Fibroblast of lung (primary cell): ENCODE measurements at regions not wholly inside any gene's neighbourhood (a gene's known extent, or its start where the extent isn't known, plus 50 kb on each side); places are given as distances from the start of the nearest gene placed in this dataset.

Experiments
- DNase-seq, 2 donors: peaks; one replicate each; pipeline versions ENCODE4 v3.0.0 to v3.0.0-alpha.2; 2010; ENCODE audit warnings: low read depth in 2 of 2
- H2AFZ ChIP-seq: 2 replicates; pipeline ENCODE4 v1.5.1; 2012; ENCODE audit warnings: low read length, control low read depth, inconsistent platforms
- H3K27ac ChIP-seq: 2 replicates; pipeline ENCODE4 v1.5.1; 2011; ENCODE audit warnings: low read length, control low read depth; ENCODE audit not compliant: insufficient read depth
- H3K27me3 ChIP-seq: 2 replicates; pipeline ENCODE4 v1.5.1; 2011; ENCODE audit warnings: mild to moderate bottlenecking, low read length; ENCODE audit not compliant: control insufficient read depth, insufficient read depth
- H3K36me3 ChIP-seq: 2 replicates; pipeline ENCODE4 v1.5.1; 2011; ENCODE audit warnings: low read length; ENCODE audit not compliant: control insufficient read depth, insufficient read depth
- H3K4me1 ChIP-seq: 2 replicates; pipeline ENCODE4 v1.5.1; 2011; ENCODE audit warnings: low read length; ENCODE audit not compliant: control insufficient read depth, insufficient read depth; ENCODE audit errors: extremely low read depth
- H3K4me2 ChIP-seq: 2 replicates; pipeline ENCODE4 v1.5.1; 2011; ENCODE audit warnings: low read length, control low read depth; ENCODE audit not compliant: insufficient read depth; ENCODE audit errors: extremely low read depth
- H3K4me3 ChIP-seq, 4 experiments: fragments of 200-600 bp in 1 of 4; sonication (generic) in 1 of 4; replicated peaks in 1 of 4; 2 replicates each; pipeline ENCODE4 v1.5.1; 2011 to 2016; ENCODE audit warnings: low read length in 4 of 4, low read depth in 3 of 4, mild to moderate bottlenecking in 3 of 4, control low read depth in 2 of 4, inconsistent platforms in 1 of 4, mixed read lengths in 1 of 4; ENCODE audit not compliant: insufficient read depth in 1 of 4; ENCODE audit errors: control extremely low read depth in 1 of 4
- H3K79me2 ChIP-seq: 2 replicates; pipeline ENCODE4 v1.5.1; 2012; ENCODE audit warnings: mild to moderate bottlenecking, low read length, inconsistent platforms; ENCODE audit not compliant: control insufficient read depth, insufficient read depth
- H3K9ac ChIP-seq: 2 replicates; pipeline ENCODE4 v1.5.1; 2011; ENCODE audit warnings: mild to moderate bottlenecking, low read length, control low read depth; ENCODE audit not compliant: insufficient read depth
- H3K9me3 ChIP-seq: 2 replicates; pipeline ENCODE4 v1.5.1; 2012; ENCODE audit warnings: low read depth, low read length; ENCODE audit not compliant: control insufficient read depth, insufficient read depth
- H4K20me1 ChIP-seq: 2 replicates; pipeline ENCODE4 v1.5.1; 2011; ENCODE audit warnings: low read length; ENCODE audit not compliant: control insufficient read depth, insufficient read depth; ENCODE audit errors: extremely low read depth
- CTCF ChIP-seq, 2 donors: IDR thresholded peaks in 1 of 2; conservative IDR thresholded peaks in 1 of 2; 1 replicate in 1 of 2; 2 replicates in 1 of 2; pipeline ENCODE4 v1.5.1; 2011 to 2012; ENCODE audit warnings: low read length in 2 of 2, control low read depth in 1 of 2, inconsistent platforms in 1 of 2, low read depth in 1 of 2, mild to moderate bottlenecking in 1 of 2
- EZH2 ChIP-seq: IDR thresholded peaks from 2 replicates; pipeline ENCODE4 v1.5.1; 2012; ENCODE audit warnings: low read length, control low read depth, mild to moderate bottlenecking; ENCODE audit errors: missing control alignments

- Histone ChIP-seq H3K9me3 (no peaks in the 10 kb centered on the region), H3K27ac (no peak overlapping the region), H3K4me2 (no peak overlapping the region), H3K9ac (no peak overlapping the region), H2AFZ (no peak overlapping the region), H3K4me3 (no peak overlapping the region), H3K36me3 (no peaks in the 10 kb centered on the region), H3K79me2 (no peaks in the 10 kb centered on the region), H3K27me3 (no peaks in the 10 kb centered on the region), H4K20me1 (no peaks in the 10 kb centered on the region), H3K4me1 (no peaks in the 10 kb centered on the region)
- no peak for TF ChIP-seq CTCF (conservative IDR thresholded peaks at IDR 0.05 in 1 of 2, IDR thresholded peaks at IDR 0.05 in 1 of 2; ENCODE audit: low read depth in 1 of 2, low read length in 2 of 2)
- TF ChIP-seq EZH2: no peak
- no peak for DNase-seq
Measured at GRCh38 chr12:68468036-68468435, 135.9 kb upstream of the MDM1 start.

DNA sequence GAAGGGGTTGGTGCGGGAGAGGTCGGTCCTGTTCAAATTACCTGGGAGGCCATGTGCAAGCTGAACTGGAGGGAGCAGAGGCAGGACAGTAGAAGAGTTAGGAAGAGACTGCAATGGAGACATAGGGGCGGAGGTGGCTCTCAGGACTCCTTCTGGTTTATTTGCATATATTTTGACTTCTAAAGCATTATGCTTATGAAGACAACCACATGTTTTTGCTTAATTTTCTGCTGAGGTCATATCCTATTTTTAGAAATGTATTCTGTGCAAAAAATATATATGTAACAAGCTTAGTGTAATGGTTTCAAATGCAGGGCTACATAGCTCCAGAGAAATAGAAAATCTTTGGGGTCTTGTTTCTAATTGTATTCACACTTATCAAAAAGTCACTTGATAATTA is 137.0 kb upstream of the MDM1 start:
- no peaks in the 10 kb centered on the region for H3K27me3 ChIP-seq
- no peaks in the 10 kb centered on the region for H3K9me3 ChIP-seq
- TF ChIP-seq EZH2 (no peak), CTCF (conservative IDR thresholded peaks at IDR 0.05 in 1 of 2, IDR thresholded peaks at IDR 0.05 in 1 of 2; ENCODE audit: low read depth in 1 of 2, low read length in 2 of 2) (no peak)
- DNase-seq: peak in 1 of 2 donors; percentile 28
- H2AFZ ChIP-seq: no peak overlapping the region
- H3K4me2 ChIP-seq: no peak overlapping the region
- H4K20me1 ChIP-seq: no peaks in the 10 kb centered on the region
- H3K9ac ChIP-seq: no peak overlapping the region
- no peaks in the 10 kb centered on the region for H3K36me3 ChIP-seq
- H3K79me2 ChIP-seq: no peaks in the 10 kb centered on the region
- no peak overlapping the region for H3K4me3 ChIP-seq
- no peaks in the 10 kb centered on the region for H3K4me1 ChIP-seq
- no peak overlapping the region for H3K27ac ChIP-seq

DNA sequence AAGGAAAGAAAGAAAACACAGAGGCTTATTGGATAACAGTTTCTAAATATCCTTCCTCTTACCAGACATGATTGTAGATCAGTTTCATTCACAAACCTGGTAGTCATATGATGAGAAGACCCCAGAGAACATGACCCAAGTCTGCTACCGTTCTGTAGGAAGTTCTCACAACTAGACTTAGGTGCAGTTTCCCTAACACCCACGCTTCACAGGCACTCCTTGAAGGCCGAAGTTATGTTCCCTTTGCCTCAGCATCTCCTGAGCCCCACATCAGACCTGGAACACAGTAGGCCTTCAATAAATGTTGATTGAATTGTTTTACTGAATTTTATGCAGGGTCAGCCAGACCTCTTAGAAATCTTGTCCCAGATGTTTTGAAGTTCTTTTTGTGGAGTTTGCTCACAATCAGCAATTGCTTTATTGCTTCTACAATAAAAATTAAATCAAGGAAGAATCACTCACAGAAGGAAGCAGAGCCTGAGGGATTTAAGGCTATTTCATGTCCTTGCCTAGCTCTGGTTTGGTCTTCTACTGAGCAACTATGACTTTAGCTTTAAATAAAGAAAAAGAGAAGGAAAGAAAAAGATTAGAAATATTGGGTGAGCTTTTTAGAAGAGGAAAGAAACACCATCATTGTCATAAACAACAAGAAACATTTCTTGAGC is 138.6 kb upstream of the MDM1 start:
- TF ChIP-seq CTCF (conservative IDR thresholded peaks at IDR 0.05 in 1 of 2, IDR thresholded peaks at IDR 0.05 in 1 of 2; ENCODE audit: low read depth in 1 of 2, low read length in 2 of 2) (no peak), EZH2 (no peak)
- no peaks in the 10 kb centered on the region for H3K36me3 ChIP-seq
- no peaks in the 10 kb centered on the region for H3K27me3 ChIP-seq
- H3K9ac ChIP-seq: no peak overlapping the region
- H3K4me3 ChIP-seq: no peak overlapping the region
- H3K79me2 ChIP-seq: no peaks in the 10 kb centered on the region
- no peak overlapping the region for H3K4me2 ChIP-seq
- no peak overlapping the region for H2AFZ ChIP-seq
- H3K27ac ChIP-seq: no peak overlapping the region
- H4K20me1 ChIP-seq: no peaks in the 10 kb centered on the region
- H3K4me1 ChIP-seq: no peaks in the 10 kb centered on the region
- no peaks in the 10 kb centered on the region for H3K9me3 ChIP-seq
- DNase-seq: no peak
